ENCODE measurements at regions not wholly inside any gene's neighbourhood (a gene's known extent, or its start where the extent isn't known, plus 50 kb on each side); places are given as distances from the start of the nearest gene placed in this dataset.
"Not testable (repeated sequence)": the region's sequence is repeated elsewhere in the genome, so short reads cannot be mapped to it uniquely, and the experiment has no call there.

DNA sequence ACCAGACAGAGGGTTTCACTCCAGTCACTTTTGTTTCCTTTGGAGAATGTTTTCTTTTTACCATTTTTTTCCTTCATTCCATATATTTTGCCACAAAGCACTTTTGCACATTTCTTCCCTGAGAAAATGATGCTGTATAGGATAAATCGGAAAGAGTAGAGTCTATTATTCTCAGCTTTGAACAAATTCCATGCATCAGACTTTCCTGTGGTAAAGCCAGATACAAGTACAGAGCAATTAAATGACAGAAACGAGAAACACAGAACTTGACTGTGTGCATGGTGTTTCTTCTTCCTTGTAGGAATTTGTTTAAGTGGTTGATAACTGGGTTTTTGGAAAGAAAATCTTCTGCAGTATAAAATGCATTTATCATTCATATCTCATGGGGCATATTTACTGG is 107.4 kb upstream of the CSNK1A1L start:
- in situ Hi-C loops (cut with HindIII; ENCODE audit: low pct_unique_long_range_greater_than_20kb, low sequenced_read_pairs), result no loop called here
- DNase-seq (ENCODE audit: low read depth), result no peak

DNA sequence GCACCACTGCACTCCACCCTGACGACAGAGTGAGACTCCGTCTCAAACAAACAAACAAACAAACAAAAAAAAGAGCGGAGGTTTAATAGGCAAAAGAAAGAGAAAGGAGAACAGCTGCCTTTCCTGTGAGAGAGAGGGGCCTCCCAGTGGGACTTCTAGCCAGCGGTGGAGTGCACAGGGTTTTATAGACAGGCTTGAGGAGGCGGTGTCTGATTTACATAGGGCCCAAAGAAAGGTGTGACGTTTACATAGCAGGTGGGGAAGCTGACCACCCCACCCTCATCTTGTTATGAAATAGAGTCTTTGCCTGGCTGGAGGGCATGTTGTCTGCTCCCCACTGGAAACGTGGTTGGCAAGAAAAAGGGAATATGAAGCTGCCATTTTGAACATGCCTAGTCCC is 106.0 kb upstream of the CSNK1A1L start:
- no peak for DNase-seq (ENCODE audit: low read depth)
- in situ Hi-C loops (cut with HindIII; ENCODE audit: low pct_unique_long_range_greater_than_20kb, low sequenced_read_pairs), result no loop called here

DNA sequence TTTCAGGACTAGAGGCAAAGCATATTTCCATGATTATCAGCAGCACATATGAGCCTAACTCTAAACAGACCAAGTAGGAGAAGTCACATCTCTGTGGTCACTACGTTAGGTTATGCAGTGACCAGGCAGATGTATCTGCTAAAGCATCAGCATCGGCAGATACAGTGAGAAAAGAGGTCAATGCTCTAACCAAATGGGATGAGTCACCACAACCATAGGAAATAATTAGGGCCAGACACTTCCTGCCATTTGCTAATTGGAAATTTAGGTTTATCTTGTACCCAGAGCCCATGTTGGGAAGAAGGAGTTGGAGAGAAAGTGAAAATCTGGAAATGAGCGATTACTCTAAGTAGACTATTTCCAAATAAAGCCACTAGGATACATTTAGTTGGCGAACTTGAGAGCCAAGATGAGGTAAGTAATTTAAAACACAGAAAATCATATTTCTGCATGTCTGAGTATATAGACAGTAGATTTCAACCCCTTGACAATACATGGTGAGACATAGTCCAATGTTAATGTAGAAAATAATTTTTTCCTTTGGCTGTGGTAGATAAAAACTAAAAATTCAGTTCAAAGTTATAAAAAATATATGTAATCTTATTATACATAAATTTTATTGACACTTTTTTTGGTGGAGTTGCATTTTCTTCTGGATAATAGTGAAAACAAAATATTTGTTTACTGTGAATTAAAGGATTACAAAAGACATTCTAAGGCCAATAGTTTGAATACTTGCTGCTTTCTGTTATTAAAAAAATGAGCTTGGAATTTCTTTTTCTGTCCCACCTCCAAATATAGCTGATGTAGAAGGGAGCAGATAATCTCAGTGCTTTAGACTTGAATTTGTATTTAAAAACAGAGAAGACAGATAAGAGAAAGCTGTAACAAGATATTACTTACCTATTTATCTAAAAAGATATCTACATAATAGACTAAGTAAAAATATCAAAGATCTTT is 104.4 kb upstream of the CSNK1A1L start:
- in situ Hi-C loops (cut with HindIII; ENCODE audit: low pct_unique_long_range_greater_than_20kb, low sequenced_read_pairs), result no loop called here
- no peak for DNase-seq (ENCODE audit: low read depth)

DNA sequence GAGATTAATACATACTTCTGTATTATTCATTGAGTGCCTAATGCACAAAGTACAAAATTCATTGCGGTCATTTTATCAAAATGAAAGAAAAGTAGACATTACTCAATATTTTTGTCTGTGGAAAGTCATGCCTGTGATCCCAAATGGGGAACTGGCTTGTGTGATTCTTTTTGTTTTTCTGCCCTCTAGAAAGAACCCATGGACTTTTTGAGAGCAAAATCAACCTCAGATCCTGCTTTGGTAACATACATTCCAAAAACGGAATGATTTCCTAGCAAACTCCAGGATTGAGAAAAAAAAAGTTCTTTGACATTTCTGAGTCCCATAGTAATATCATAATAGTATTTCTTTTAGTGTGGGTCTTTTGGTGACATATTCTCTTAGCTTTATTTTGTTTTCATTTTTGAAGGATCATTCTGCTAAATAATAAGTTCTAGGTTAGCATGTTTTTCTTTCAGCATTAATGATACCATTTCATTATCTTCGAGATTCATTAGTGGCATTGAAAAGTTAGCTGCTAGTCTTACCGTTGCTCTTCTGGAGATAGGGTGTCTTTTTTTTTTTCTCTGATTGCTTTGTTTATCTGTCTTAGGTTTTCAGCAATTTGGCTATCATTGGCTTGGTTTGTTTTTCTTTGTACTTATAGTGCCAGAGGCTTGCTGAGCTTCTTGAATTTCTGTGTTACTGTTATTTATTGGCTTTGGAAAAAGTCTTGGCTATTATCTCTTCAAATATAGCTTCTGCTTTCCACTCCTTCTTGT is 102.4 kb upstream of the CSNK1A1L start:
- in situ Hi-C loops (cut with HindIII; ENCODE audit: low pct_unique_long_range_greater_than_20kb, low sequenced_read_pairs), result no loop called here
- no peak for DNase-seq (ENCODE audit: low read depth)

DNA sequence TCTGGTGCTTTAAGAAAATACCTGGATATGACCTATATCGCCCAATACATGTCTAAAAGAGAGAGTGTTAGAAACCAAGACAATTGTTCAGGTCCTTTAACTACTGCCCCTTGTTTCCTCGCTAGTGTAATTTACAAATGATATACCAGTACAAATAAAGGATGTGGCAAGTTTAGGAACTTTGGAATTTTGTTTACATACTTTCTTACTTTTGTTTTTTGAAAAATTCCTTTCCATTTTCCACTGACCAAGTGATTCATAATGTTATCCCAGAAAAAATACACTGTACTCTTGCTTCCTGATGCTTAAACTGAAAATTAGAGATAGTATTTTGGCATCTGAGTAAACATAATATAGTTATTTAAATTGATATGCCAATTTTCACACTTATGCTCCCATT is 96.8 kb upstream of the CSNK1A1L start:
- DNase-seq (ENCODE audit: low read depth), result no peak
- in situ Hi-C loops (cut with HindIII; ENCODE audit: low pct_unique_long_range_greater_than_20kb, low sequenced_read_pairs), result no loop called here

DNA sequence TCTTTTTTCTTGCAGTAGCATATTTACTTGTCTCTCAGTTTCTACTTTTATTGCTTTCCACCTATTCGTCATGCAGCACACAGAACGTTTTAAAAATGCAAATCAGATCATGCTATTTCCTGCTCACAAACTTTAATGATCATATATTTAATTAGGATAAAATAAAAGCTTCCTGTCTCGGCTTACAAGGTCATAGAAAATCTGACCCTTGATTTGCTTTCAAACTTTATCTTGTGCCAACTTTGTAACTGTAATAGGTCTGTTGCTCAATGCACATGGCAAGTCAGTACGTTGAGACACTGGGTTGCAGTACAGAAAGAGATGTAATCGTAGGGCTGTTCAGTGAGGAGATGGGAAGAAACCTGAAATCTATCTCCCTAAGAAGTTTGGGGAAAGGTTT is 95.6 kb upstream of the CSNK1A1L start:
- in situ Hi-C loops (cut with HindIII; ENCODE audit: low pct_unique_long_range_greater_than_20kb, low sequenced_read_pairs), result no loop called here
- DNase-seq (ENCODE audit: low read depth), result no peak

DNA sequence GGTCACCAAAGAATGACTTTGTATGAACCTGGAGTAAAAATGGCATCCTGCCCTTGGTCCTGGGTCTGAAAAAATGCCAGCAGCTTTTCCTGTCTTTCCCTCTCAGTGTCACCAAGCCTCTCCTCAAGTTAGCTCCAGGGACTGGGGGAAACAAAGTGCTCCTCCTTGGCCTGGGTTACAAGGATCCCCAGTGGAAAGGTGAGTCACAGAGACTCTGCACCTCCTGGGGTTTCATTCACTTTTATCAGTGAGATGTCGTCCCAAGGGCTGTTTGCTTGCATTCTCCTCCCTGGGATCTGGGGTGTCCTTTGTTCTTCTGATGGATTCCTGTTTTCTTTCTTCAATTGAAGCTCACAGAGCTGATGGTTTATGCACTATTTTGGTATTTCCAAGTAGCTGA is 93.2 kb upstream of the CSNK1A1L start:
- no peak for DNase-seq (ENCODE audit: low read depth)
- in situ Hi-C loops (cut with HindIII; ENCODE audit: low pct_unique_long_range_greater_than_20kb, low sequenced_read_pairs), result no loop called here

DNA sequence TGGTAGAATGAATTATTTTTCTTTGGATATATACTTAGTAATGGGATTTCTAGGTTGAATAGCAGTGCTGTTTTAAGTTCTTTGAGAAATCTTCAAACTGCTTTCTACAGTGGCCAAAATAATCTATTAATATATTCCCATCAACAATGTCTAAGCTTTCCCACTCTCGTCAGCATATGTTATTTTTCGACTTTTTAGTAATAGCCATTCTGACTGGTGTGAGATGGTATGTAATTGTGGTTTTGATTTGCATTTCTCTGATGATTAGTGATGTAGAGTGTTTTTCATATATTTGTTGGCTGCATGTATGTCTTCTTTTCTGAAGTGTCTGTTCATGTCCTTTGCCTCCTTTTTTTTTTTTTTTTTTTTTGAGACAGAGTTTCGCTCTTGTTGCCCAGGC is 90.2 kb upstream of the CSNK1A1L start:
- DNase-seq (ENCODE audit: low read depth), result no peak
- in situ Hi-C loops (cut with HindIII; ENCODE audit: low pct_unique_long_range_greater_than_20kb, low sequenced_read_pairs), result no loop called here

DNA sequence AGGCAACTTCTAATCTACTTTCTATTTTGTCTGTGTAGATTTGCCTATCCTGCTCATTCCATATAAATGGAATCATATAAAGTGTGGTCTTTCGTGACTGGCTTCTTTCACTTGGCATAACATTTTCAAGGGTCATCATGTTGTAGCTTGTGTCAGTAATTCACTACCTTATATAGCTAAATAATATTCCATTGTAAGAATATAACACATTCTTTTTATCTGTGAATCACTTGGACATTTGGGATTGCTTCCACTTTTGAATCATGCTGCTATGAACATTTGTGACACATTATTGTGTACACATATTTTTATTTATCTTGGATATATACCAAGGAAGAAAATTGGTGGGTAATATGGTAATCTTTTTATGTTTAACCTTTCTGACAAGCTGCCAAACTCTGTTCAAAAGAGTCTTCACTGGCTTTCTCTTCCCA is 89.0 kb upstream of the CSNK1A1L start:
- DNase-seq (ENCODE audit: low read depth), result no peak
- in situ Hi-C loops (cut with HindIII; ENCODE audit: low pct_unique_long_range_greater_than_20kb, low sequenced_read_pairs), result no loop called here

DNA sequence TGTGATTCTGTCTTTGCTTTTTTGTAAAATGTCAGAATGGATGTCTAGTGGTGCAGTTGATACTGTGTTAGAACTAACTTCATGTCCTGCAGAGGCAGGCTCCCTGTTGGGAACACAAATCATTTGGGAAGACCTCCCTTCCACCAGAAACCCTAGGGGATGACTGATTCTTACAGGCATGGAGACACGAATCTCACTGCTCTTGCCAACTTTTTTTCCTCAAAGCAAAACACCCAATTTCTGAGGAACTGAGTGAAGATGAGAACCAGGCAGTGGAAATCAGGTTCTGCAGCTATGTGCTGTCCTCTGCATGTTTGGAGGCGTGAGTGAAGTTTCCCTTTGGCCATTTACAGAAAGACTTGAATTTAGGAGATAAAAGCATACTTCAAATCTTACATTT is 87.5 kb upstream of the CSNK1A1L start:
- in situ Hi-C loops (cut with HindIII; ENCODE audit: low pct_unique_long_range_greater_than_20kb, low sequenced_read_pairs), result no loop called here

DNA sequence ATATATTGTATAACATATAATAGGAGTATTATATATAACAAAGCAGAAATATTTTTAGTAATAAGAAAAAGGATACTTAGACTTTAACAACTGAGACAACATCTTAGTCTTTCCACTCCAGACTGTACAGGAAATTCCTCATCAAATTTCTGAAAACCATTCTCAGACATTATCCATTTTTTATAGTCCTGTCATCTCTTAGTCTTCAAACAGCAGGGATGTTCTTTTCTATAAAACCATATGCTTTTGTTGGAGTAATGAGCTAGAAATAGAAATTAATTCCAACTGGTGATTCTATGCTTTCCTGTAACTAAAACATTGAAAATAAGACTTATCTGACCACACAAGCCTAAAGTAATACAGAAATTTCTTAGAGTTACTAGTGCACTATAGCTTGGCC is 82.2 kb upstream of the CSNK1A1L start:
- in situ Hi-C loops (cut with HindIII; ENCODE audit: low pct_unique_long_range_greater_than_20kb, low sequenced_read_pairs), result no loop called here
- DNase-seq (ENCODE audit: low read depth), result no peak

More for the DNA sequence above, 87.5 kb upstream of the CSNK1A1L start:
- DNase-seq (ENCODE audit: low read depth), result no peak

DNA sequence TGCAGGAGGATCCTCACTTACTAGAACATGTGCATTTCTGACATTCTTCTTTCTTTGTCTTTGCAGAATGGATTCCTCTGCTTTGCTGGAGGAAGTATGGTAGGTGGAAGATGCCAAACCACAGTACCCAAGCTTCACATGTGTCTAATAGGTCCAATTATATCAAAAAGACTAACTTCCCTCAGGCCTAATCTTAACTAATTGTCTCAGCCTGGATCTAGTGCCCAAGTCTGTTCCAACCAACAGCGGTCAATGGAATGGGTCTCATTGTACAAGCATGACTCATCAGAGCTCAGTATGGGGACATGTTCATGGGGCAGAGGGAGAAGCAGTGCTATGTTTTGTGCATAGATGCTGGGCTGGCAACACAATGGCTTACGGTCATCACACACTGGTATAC is 81.6 kb upstream of the CSNK1A1L start:
- DNase-seq (ENCODE audit: low read depth), result no peak
- in situ Hi-C loops (cut with HindIII; ENCODE audit: low pct_unique_long_range_greater_than_20kb, low sequenced_read_pairs), result no loop called here

DNA sequence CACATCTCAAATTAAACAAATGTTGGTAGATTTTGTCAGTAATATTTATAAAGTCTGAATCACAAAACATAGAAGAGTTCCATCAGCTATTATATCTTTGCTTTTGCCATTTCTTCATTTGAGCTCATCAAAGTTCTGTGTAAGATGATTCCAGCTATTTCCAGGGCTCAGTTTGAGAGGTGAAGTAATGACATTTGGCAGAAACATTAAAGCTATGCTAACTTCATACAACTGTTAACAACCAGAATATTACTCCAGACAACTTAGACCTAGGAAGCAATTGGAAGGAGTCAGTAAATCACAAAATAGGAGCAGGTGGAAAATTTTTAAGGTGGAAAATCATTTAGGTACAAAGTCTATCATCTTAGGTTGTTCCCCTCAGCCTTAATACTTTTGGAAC is 76.2 kb upstream of the CSNK1A1L start:
- in situ Hi-C loops (cut with HindIII; ENCODE audit: low pct_unique_long_range_greater_than_20kb, low sequenced_read_pairs), result no loop called here
- DNase-seq (ENCODE audit: low read depth), result no peak

DNA sequence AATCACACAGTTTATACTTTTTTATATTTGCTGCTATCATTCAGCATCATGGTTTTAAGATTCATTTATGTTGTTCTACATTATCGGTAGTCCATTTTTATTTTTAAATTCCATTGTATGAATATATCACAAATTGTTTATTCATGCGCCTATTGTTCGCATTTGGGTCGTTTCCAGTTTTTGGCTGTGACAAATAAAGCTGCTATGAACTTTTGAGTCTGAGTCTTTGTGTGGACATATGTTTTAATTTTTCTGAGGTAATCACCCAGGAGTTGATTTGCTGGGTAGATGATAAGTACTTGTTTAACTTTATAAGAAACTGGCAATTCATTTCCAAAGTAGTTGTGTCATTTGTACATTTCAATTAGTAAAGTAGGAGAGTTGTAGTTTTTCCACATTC is 74.2 kb upstream of the CSNK1A1L start:
- no peak for DNase-seq (ENCODE audit: low read depth)
- in situ Hi-C loops (cut with HindIII; ENCODE audit: low pct_unique_long_range_greater_than_20kb, low sequenced_read_pairs), result no loop called here

DNA sequence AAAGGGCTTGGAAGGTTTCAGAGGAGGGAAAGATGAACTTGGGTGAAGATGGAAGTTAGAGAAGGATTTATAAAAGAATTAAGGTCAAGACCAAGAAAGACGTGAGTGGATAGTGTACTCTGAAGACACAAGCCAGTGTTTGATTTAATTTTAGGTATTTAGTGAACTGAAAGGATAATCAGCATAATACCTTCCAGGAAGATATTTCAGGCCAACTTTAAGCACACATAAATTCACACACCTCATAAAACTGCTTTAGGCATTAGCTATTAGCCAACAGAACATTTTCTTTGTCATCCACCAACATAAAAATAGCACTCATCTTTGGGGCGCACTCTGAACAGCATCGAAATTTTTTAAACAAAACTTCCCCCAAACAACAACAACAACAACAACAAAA is 71.7 kb upstream of the CSNK1A1L start:
- no peak for DNase-seq (ENCODE audit: low read depth)
- in situ Hi-C loops (cut with HindIII; ENCODE audit: low pct_unique_long_range_greater_than_20kb, low sequenced_read_pairs), result no loop called here

DNA sequence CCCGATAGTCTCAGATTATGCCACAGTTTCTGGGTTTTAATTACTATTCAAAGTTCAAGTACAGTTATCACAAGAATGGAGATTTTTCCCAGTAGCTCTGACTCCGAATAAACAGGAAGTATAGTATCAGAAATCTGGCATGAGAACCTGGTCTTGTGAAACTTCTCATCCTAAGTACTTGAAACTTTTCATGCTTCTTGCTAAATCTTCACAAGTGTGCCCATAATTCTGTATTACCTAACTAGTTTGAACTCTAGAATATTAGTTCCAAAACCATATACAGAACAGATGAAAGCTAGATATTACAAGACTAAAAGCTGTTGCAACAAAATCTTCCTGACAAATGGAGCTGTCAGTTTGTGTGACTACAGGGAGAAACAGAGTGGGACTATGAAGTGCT is 70.5 kb upstream of the CSNK1A1L start:
- DNase-seq (ENCODE audit: low read depth), result no peak
- in situ Hi-C loops (cut with HindIII; ENCODE audit: low pct_unique_long_range_greater_than_20kb, low sequenced_read_pairs), result no loop called here

DNA sequence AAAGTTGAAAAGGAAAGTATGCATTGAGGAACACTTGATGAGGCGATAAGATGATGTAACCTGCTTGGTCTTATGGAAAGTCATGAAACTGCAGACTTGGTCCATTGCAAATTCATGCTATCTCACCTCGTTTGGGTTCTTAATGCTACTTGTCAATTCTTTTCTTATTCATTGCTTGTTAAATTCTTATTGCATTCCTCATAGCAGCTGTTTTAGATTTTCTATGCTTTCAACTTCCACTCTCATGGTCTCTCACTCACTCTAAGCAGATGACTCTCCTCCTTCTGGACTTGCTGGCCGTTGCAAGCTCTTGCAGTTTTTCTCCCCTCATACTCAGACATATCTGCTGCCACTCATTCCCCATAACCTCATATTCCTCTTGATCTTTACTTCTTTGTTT is 67.8 kb upstream of the CSNK1A1L start:
- no peak for DNase-seq (ENCODE audit: low read depth)
- in situ Hi-C loops (cut with HindIII; ENCODE audit: low pct_unique_long_range_greater_than_20kb, low sequenced_read_pairs), result no loop called here

DNA sequence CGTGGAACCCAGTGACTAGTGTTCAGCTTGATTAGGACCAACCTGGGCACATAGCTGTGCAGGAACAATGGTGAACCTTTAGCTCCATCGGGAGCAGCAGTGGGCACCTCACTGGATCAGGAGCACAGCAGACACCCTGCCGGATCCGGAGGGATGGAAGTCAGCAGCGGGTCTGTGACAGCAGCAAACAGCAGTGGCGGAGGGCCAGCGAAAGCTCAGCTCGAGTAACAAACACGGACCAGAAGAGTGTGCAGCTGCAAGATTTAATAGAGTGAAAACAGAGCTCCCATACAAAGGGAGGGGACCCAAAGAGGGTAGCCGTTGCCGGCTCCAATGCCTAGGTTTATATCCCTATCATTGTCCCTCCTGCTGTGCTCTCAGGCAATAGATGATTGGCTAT is 66.8 kb upstream of the CSNK1A1L start:
- DNase-seq (ENCODE audit: low read depth); in situ Hi-C loops (cut with HindIII; ENCODE audit: low pct_unique_long_range_greater_than_20kb, low sequenced_read_pairs): not testable (repeated sequence)

DNA sequence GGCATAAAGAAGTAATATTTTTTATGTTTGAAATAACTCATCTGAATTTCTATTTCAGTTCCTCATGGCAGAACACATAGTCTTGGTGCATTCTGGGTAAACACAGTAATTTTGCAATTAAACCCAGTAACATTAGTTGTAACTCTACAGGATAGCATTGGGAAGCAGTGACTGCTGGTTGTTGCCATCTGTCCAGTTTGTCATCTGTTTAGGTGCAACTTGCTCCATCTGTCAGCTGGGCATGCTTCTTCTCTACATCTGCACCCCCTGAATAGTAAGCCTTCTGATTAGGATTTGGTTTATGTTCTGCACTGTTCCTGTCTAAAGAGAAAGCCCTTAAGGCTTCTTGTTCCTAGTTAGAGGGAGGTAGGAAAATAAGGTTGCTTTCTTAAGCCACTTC is 63.5 kb upstream of the CSNK1A1L start:
- in situ Hi-C loops (cut with HindIII; ENCODE audit: low pct_unique_long_range_greater_than_20kb, low sequenced_read_pairs), result no loop called here
- no peak for DNase-seq (ENCODE audit: low read depth)

DNA sequence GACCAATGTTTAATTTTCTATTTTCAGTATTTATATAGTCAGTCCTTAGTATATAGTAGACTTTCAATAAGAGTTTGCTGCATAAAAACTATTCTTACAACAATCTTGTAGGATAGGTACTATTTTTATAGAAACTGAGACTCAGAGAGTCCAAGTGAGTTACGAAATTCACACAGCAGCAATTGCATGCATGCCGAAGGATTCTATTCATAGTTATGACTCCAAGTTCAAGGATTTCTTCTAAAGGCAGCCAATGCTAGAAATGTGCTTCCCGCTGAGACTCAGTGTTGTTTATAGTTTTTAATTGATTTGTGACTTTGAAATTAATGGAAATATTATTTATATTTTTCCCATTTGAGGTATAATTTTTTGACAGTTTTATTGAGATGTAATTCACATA is 62.7 kb upstream of the CSNK1A1L start:
- in situ Hi-C loops (cut with HindIII; ENCODE audit: low pct_unique_long_range_greater_than_20kb, low sequenced_read_pairs), result no loop called here
- no peak for DNase-seq (ENCODE audit: low read depth)

Measured in Caki2 (cell line).